T-helper 1 cell treated with Interleukin-12 subunit alpha and Interleukin-12 subunit beta and Interleukin-4 antibody, amounts not matched to agents 30 ng/mL and 1 ng/mL, for 36 hours (primary cell): ENCODE measurements at regions not wholly inside any gene's neighbourhood (a gene's known extent, or its start where the extent isn't known, plus 50 kb on each side); places are given as distances from the start of the nearest gene placed in this dataset.

ENCODE experiments used
- intact Hi-C: fragments of 100-400 bp; cut with micrococcal nuclease; formaldehyde crosslinking; loops from one replicate; pipeline ENCODE4 v1.15.1; 2024

GRCh38 chr4:32349026-32349425, 1628.9 kb downstream of the PCDH7 start:
- intact Hi-C loops, result no loop called here

- intact Hi-C loops, result no loop called here
Observed at GRCh38 chr4:32374206-32374605, 1654.0 kb downstream of the PCDH7 start.

DNA sequence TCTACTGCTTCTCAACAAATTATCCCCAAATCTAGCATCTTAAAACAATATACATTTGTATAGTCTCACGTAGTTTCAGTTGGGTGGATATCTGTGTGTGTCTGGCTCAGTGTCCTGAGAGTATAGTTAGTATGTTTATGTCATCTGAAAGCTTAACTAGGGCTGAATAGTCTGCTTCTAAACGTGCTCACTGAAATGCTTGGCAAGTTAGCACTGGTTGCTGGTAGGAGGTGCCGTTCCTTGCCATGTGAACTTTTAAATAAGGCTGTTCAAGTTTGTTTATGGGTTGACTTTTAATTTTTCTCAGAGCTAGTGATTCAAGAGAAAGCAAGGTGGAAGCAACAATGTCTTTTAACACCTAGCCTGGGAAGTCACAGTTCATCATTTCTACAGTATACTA, 1673.6 kb downstream of the PCDH7 start:
- intact Hi-C loops, result no loop called here

GRCh38 chr4:32394255-32394654, 1674.1 kb downstream of the PCDH7 start:
- intact Hi-C loops, result no loop called here

DNA sequence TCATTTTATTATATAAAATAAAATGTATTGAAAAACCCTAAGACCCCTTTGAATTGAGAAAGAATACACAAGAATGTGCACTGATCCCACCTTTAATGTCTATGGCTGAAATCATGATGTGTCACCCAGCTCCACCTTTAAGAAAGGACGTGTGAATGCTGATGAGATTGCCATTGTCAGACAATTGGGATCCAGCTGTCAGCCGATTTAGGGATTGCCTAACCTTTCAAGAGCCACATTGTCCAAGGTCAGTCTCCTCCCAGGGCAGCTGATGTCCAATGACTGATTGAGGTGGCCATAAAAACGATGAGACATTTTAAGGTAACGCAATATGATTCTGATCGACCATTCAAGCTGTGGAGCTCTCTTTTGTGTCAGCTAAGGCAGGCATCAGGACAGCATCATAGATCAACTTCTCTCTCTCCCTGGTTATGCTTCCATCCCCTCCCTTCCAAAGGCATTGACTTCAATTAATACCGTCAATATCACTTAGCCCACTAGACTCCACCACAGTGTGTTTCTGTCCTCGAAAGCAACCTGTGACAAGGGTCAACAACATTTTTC, 1676.4 kb downstream of the PCDH7 start:
- intact Hi-C loops, result no loop called here

DNA sequence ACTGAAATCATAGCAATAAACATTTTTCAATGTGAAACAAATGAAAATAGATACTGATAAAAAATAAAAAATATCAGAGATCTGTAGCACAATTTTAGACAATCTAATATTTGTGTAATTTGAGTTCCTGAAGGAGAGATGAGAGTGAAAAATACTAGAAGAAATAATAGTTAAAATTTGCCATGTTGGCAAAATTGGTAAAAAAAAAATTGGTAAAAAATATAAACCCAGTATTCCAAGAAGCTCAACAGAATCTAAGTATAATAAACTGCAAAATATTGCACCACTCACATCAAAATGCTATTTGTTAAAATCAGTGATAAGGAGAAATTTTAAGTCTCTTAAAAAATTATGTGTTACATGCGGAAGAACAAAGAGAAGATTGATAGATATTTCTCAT, 1680.7 kb downstream of the PCDH7 start:
- intact Hi-C loops, result no loop called here

DNA sequence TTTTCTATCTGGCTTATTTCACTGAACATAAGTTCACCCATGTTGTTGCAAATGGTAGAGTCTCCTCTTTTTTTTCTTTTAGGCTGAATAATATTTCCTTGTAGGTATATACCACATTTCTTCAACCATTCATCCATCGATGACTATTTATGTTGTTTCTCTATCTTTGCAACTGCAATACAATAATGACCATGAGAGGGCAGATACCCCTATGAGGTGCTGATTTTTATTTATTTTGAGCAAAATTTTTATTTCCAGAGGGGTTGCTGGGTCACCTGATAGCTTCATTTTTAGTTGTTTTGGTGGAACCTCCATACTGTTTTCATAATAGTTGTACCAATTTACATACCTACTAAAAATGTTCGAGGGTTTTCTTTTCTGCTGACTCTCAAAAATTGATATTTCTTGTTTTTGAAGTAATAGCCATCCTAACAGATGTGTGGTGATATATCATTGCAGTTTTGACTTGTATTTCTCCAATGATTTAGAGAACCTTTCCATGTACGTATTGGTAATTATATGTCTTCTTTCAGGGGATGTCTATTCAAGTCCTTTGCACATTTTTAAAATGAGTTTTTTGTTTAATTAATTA, 1697.0 kb downstream of the PCDH7 start:
- intact Hi-C loops, result no loop called here

DNA sequence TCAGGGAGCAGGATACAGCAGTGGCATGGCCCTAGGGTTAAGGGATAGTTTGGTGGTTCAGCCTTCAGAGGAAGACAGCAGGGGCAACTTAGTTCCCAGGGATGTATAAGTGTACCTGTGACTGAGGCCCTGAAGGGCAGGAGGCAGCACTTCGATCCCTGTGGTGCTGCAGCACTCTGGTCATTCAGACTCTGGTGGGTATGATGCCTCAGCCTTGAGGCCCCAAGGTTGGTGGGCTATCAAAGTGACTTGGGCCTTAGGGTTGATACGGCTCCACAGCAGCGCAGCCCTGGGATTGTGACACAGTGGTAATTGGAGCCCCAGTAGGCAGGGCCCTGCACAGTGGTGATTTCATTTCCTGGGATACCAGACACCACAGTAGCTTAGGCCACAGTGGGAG, 1703.1 kb downstream of the PCDH7 start:
- intact Hi-C loops, result no loop called here

DNA sequence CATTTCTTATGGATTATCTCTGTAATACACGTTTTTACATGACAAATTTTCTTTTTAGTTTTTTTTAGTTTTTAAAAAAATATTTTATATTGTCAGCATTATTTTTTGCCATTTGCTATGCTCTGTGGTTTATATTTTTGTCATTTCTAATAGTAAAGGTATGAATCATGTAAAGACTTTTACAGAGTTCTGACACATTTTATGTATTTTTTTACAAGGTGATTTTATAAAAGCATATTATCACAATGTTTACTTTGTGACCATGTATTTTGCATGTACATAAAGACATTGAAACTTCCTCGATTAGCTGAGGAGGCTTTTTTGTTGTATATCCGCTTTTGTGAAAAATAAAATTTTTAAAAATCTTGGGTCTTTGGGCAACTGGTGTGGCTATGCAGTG, 1705.1 kb downstream of the PCDH7 start:
- intact Hi-C loops, result no loop called here

DNA sequence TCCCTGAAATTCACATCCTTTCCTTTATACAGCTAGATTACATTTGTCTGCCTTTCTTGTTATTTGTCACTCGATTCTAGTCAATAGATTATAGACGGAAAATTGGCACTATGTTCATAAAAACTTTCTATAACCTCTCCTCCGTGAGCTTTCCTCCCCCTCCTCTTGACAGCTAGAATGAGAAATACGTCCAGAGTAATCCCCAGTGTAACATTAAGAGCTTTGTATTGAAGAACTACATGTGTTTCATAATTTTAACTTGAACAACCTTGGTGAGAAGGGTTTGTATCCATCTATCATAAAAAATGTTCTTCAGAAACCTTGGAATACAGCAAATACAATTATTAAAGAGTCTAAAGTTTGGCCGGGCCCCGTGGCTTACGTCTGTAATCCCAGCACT, 1707.4 kb downstream of the PCDH7 start:
- intact Hi-C loops, result no loop called here

- intact Hi-C loops, result no loop called here
Observed at GRCh38 chr4:32429151-32429550, 1709.0 kb downstream of the PCDH7 start.

DNA sequence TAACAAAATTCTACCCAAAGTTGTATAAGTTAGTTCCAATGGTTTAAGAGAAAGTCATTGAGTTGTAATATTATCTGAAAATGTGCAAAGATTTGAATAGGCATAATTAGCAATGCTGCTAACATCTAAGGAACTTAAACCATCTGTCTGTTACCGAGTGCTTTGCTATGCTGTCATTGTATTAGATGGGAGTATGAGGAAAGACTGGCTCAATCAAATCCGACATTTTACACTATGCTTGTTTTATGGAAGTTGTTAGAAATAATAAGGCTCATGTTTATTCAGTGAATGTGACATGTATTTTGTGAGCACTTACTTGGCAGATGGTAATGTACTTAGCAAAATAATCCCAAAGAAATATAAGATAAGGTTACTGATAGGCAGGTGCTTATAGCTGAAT, 1715.1 kb downstream of the PCDH7 start:
- intact Hi-C loops, result no loop called here

GRCh38 chr4:32436816-32437215, 1716.6 kb downstream of the PCDH7 start:
- intact Hi-C loops, result no loop called here

DNA sequence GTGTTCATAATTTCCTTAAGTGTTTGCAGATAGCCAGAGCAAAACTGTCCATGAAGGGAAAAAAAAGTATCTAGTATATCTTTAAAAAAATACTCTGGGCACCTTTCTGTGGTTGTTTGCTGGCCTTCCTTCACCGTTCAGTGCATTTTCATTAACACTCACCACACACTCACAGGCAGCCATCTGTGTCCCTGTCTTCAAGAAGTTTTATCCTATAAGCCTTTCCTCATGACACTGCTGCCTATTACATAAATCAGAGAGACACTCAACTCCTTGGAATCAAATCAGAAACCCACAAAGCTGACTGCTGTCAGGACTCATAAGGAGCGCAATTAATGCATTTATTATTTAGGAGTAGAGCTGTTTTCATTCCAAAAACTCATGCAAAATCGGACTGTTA, 1720.2 kb downstream of the PCDH7 start:
- intact Hi-C loops, result no loop called here

GRCh38 chr4:32454482-32454881, 1734.3 kb downstream of the PCDH7 start:
- intact Hi-C loops, result no loop called here

DNA sequence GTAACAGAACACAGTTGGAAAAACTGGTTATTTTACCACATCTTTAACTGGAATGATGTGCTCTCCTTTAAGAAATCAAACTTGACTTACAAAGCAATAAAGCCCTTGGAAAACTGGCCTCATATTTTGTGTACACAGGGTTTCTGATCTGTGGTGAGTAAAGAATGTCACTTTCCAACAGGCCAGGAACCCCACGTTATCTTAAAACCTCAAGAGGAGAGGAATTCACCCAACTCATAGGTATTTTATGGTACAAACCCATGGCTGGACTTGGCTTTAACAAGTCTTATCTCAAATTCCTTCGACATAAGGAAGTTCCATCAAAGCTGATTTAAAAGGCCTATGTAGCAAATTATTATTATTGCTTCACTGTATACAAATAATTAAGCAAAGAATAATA, 1735.1 kb downstream of the PCDH7 start:
- intact Hi-C loops, result no loop called here

DNA sequence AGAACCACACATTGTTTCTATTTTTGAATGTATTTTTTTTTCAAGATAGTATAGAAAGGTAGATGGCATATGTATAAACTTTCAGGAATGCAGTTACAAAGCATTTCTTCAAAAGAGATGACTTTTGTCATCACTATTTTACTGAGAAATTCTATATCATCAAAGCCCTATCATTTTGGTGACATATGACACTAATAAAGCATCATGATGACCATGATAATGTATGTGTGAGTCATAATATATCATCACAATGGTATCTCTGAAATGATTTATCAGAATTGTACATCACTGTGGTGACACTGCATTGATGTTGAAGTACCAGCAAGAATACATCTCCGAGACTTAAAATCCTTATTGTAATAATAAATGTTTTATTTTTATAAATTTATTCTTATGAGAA, 1740.8 kb downstream of the PCDH7 start:
- intact Hi-C loops, result loop anchor here (5.0 kb wide), 1 partner anchor 1679 kb away; no protein-coding TSS in a partner anchor

DNA sequence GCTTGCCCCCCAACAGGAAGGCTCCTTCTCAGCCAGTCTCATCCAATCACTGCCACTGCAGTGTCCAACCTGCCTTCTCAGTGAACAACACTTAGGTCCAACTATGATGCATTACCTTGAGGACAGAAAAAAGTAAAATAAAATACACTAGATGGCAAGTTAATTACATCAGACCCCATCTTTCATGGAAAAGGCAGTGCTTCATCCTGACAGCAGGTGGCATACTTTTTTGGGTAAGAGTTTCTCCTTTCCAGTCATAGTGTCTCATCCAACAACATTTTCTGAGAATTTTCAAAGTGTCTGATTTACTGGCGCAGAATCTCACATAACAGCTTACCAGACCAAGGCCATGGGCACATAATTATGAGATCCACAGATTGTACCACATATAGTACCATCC, 1742.8 kb downstream of the PCDH7 start:
- intact Hi-C loops, result loop anchor here (5.0 kb wide), 1 partner anchor 1681 kb away; no protein-coding TSS in a partner anchor

DNA sequence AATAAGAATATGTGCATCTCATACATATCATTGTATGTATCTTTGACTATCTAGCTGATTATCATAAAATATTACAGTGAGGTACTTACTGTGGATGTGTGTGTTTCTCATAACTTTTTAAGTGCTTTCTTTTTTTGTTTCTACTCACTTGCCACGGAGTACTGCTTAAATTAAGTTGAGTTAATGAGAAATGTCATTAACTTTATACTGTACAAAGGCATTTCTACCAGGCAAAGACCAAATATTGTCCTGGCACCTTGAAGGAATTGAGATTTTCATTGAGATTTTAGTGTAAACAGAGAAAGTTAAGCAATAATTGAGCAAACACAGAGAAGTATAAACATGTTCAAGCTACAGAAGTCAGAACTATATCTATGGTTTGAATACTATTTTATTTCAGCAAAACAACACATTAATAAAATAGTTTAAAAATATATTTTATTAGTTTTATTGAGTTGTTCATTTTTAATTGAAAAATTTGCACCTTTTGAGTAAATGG, 1750.0 kb downstream of the PCDH7 start:
- intact Hi-C loops, result no loop called here

DNA sequence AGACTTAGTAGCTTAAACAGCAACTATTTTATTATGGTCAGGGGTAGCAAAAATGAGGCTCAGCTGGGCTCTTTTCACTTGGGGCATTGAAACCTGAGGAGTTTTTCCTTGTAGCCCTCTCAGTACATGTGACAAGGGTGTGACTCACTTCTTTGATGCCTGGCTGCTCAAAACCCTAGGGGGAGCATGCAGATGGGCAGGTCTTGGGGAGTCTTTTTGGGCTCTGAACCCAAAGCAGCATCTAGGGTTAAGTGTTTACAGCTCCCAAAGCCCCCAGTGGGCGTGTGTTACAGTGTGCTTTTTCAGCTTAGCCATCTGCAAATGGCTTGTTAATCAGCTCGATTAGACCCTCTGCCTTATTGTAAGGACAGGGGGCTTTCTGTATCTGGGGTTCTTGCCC, 1752.7 kb downstream of the PCDH7 start:
- intact Hi-C loops, result no loop called here

DNA sequence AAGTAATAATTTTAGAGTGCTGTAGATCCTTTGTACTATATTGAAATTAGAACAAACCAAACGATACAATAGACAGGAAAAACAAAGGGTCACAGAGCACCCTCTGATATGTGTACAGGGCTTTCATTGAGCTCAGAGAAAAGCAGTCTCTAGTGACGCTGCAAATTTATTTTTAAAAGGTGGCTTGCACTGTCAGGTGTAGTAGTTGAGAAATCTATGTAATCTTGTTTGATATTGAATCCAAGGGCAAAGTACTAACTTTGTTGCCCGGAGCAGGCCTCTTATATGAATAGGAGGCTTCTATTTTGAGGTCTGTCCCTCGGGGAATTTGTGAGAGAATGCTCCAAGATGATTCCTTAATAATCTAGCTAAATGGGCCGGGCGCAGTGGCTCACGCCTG, 1755.5 kb downstream of the PCDH7 start:
- intact Hi-C loops, result no loop called here

GRCh38 chr4:32477518-32477917, 1757.3 kb downstream of the PCDH7 start:
- intact Hi-C loops, result no loop called here

- intact Hi-C loops, result no loop called here
Observed at GRCh38 chr4:32485956-32486355, 1765.8 kb downstream of the PCDH7 start.
